Activated CD8-positive, alpha-beta T cell treated with anti-CD3 and anti-CD28 coated beads for 36 hours (primary cell): ENCODE measurements at regions not wholly inside any gene's neighbourhood (a gene's known extent, or its start where the extent isn't known, plus 50 kb on each side); places are given as distances from the start of the nearest gene placed in this dataset.
"Not testable (repeated sequence)": the region's sequence is repeated elsewhere in the genome, so short reads cannot be mapped to it uniquely, and the experiment has no call there.

Source experiments
- ATAC-seq: fragments of 200-7000 bp; cut with Tn5 transposase; one replicate; pipeline ENCODE4 v1.10.0; 2021; ENCODE audit warnings: mild to moderate bottlenecking, moderate library complexity
- CTCF ChIA-PET: fragments of 350-600 bp; sonication (Branson Sonifier 250); formaldehyde crosslinking; loops from one replicate; lab custom pipeline; 2021; ENCODE audit warnings: antibody characterized with exemption; lab: Charles Lee
- POLR2A ChIA-PET: fragments of 350-600 bp; sonication (Branson Sonifier 250); formaldehyde crosslinking; loops from one replicate; lab custom pipeline; 2021; ENCODE audit warnings: antibody characterized with exemption; lab: Charles Lee
- DNase-seq: peaks from one replicate; pipeline ENCODE4 v3.0.0-alpha.2; 2020
- H3K27ac Mint-ChIP-seq: one replicate; pipeline ENCODE4 v1.8.0; 2021; ENCODE audit warnings: mild to moderate bottlenecking, mixed read lengths
- H3K27me3 Mint-ChIP-seq: one replicate; pipeline ENCODE4 v1.8.0; 2021; ENCODE audit warnings: mixed read lengths
- H3K36me3 Mint-ChIP-seq: one replicate; pipeline ENCODE4 v1.8.0; 2021; ENCODE audit warnings: low read depth, mixed read lengths
- H3K4me1 Mint-ChIP-seq: one replicate; pipeline ENCODE4 v1.8.0; 2021; ENCODE audit warnings: low read depth, mixed read lengths
- H3K4me3 Mint-ChIP-seq: one replicate; pipeline ENCODE4 v1.8.0; 2021; ENCODE audit warnings: mild to moderate bottlenecking, moderate library complexity, mixed read lengths
- H3K9me3 Mint-ChIP-seq: one replicate; pipeline ENCODE4 v1.8.0; 2021; ENCODE audit warnings: mixed read lengths
- intact Hi-C: fragments of 100-400 bp; cut with micrococcal nuclease; formaldehyde crosslinking; loops from one replicate; pipeline ENCODE4 v1.10.0; 2022
- TF ChIP-seq, protein P1 (sequence below): fragments of 200-600 bp; IDR thresholded peaks from one replicate; pipeline ENCODE4 v1.8.0; 2022; ENCODE audit warnings: antibody characterized with exemption, mild to moderate bottlenecking

DNA sequence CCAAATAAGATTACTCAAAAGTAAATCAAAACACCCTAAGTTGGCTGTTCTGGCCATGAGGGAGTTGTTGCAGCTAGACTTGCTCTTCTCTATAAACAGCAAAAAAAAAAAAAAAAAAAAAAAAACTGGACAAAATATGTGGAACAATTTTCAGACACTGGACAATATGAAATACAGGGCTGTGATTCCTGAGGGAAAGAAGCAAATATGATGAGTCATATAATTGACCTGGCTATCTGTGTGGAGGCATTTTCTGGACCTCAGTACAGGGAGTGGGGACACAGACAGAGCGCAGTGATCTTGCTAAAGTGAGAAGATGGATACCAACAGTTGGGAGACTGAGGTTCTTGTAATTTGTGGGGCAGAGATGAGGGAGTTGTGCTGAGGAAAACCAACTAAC, 192.0 kb upstream of the HAND2 start:
- Mint-ChIP-seq H3K9me3 (peaks cover 13% of the 10 kb centered on the region), H3K36me3 (no peaks in the 10 kb centered on the region), H3K4me3 (no peak overlapping the region), H3K27me3 (no peaks in the 10 kb centered on the region), H3K27ac (no peak overlapping the region), H3K4me1 (no peaks in the 10 kb centered on the region)
- ATAC-seq (no peak), DNase-seq (no peak)
- CTCF ChIA-PET, result no interaction called here
- POLR2A ChIA-PET, result no interaction called here
- TF ChIP-seq, protein P1, sequence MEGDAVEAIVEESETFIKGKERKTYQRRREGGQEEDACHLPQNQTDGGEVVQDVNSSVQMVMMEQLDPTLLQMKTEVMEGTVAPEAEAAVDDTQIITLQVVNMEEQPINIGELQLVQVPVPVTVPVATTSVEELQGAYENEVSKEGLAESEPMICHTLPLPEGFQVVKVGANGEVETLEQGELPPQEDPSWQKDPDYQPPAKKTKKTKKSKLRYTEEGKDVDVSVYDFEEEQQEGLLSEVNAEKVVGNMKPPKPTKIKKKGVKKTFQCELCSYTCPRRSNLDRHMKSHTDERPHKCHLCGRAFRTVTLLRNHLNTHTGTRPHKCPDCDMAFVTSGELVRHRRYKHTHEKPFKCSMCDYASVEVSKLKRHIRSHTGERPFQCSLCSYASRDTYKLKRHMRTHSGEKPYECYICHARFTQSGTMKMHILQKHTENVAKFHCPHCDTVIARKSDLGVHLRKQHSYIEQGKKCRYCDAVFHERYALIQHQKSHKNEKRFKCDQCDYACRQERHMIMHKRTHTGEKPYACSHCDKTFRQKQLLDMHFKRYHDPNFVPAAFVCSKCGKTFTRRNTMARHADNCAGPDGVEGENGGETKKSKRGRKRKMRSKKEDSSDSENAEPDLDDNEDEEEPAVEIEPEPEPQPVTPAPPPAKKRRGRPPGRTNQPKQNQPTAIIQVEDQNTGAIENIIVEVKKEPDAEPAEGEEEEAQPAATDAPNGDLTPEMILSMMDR, result no peak
- intact Hi-C loops, result no loop called here

DNA sequence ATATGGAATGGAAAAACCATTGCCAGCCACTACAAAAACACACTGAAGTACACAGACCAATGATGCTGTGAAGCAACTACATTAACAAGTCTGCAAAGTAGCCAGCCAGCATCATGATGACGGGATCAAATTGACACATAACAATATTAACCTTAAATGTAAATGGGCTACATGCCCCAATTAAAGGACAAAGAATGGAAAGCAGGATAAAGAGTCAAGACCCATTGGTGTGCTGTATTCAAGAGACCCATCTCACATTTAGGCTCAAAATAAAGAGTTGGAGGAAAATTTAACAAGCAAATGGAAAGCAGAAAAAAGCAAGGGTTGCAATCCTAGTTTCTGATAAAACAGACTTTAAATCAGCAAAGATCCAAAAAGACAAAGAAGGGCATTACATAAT, 188.5 kb upstream of the HAND2 start:
- H3K4me3 Mint-ChIP-seq, H3K27me3 Mint-ChIP-seq, intact Hi-C loops, H3K4me1 Mint-ChIP-seq, POLR2A ChIA-PET, H3K36me3 Mint-ChIP-seq, ATAC-seq, H3K27ac Mint-ChIP-seq, CTCF ChIA-PET, DNase-seq: not testable (repeated sequence)
- H3K9me3 Mint-ChIP-seq, result peaks cover 12% of the 10 kb centered on the region

DNA sequence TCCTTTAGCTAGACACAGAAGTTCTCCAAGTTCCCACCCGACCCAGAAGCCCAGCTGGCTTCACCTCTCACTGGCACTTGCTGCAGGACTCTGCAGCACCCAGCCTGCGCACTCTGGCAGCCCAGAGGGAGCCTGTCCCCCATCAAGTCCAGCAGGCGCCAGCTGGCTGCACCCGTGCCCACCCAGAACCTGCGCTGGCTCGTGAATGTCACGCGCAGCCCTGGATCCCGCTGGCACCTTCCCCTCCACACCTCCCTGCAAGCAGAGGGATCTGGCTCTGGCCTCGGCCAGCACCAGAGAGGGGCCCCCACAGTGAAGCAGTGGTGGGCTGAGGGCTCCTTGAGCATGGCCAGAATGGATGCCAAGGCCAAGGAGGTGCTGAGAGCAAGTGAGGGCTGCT, 187.6 kb upstream of the HAND2 start:
- Mint-ChIP-seq H3K36me3 (no peaks in the 10 kb centered on the region), H3K4me1 (no peaks in the 10 kb centered on the region), H3K27ac (no peak overlapping the region), H3K4me3 (no peak overlapping the region), H3K27me3 (no peaks in the 10 kb centered on the region), H3K9me3 (peaks cover 9% of the 10 kb centered on the region)
- CTCF ChIA-PET, result no interaction called here
- intact Hi-C loops, result no loop called here
- POLR2A ChIA-PET, result no interaction called here
- DNase-seq, result no peak
- ATAC-seq, result no peak
- TF ChIP-seq, protein P1, result no peak

DNA sequence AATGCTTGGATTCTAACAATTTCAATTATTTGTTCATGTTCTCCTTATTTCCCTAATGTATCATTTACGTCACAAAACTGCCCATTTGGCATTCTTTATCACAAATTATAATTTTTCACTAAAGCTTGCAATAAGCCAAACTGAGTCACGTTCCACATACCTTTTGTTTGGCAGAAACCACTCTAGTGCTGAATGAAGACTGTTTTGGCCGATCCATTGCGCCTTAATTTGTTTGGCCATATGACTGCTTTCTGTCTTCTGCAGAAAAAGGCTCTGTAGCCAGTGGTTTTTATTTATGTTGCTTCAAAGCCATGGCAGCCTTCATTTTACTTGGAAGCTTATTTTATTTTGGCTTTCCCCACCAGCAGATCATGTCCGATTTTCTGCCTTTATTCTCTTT, 184.4 kb upstream of the HAND2 start:
- DNase-seq (no peak), ATAC-seq (no peak)
- Mint-ChIP-seq H3K4me1 (no peaks in the 10 kb centered on the region), H3K27ac (no peak overlapping the region), H3K27me3 (no peaks in the 10 kb centered on the region), H3K9me3 (peaks cover 9% of the 10 kb centered on the region), H3K4me3 (no peak overlapping the region), H3K36me3 (no peaks in the 10 kb centered on the region)
- intact Hi-C loops, result no loop called here
- CTCF ChIA-PET, result interaction anchor here (0.7 kb wide), 2 partner anchors 18 to 38 kb away, joined by 3 read pairs; no protein-coding TSS in a partner anchor
- POLR2A ChIA-PET, result no interaction called here
- TF ChIP-seq, protein P1, result no peak

- DNase-seq (no peak), ATAC-seq (no peak)
- TF ChIP-seq, protein P1, result no peak
- no peak overlapping the region for H3K27ac Mint-ChIP-seq
- peaks cover 4% of the 10 kb centered on the region for H3K9me3 Mint-ChIP-seq
- H3K36me3 Mint-ChIP-seq, result no peaks in the 10 kb centered on the region
- no peaks in the 10 kb centered on the region for H3K27me3 Mint-ChIP-seq
- CTCF ChIA-PET, result no interaction called here
- H3K4me1 Mint-ChIP-seq, result no peaks in the 10 kb centered on the region
- intact Hi-C loops, result no loop called here
- POLR2A ChIA-PET, result no interaction called here
- no peak overlapping the region for H3K4me3 Mint-ChIP-seq
Observed at GRCh38 chr4:173713026-173713425, 183.0 kb upstream of the HAND2 start.
